BLaER1 treated with 17β-estradiol and CSF1 and Interleukin-3, amounts not matched to agents 10 nM and 100 nM (cell line): ENCODE measurements at regions not wholly inside any gene's neighbourhood (a gene's known extent, or its start where the extent isn't known, plus 50 kb on each side); places are given as distances from the start of the nearest gene placed in this dataset.

ENCODE experiments used
- H3K27ac ChIP-seq, 11 experiments: shearing (Covaris generic); formaldehyde crosslinking; 2 replicates each; pipeline ENCODE4 v1.8.1; 2022
- H3K27me3 ChIP-seq, 11 experiments: shearing (Covaris generic); formaldehyde crosslinking; 2 replicates each; pipeline ENCODE4 v1.8.1; 2022
- H3K36me3 ChIP-seq, 11 experiments: shearing (Covaris generic); formaldehyde crosslinking; 2 replicates each; pipeline ENCODE4 v1.8.1; 2022
- H3K4me1 ChIP-seq, 10 experiments: shearing (Covaris generic); formaldehyde crosslinking; 2 replicates each; pipeline ENCODE4 v1.8.1; 2022
- H3K4me2 ChIP-seq, 11 experiments: shearing (Covaris generic); formaldehyde crosslinking; 2 replicates each; pipeline ENCODE4 v1.8.1; 2022
- H3K4me3 ChIP-seq, 10 experiments: shearing (Covaris generic); formaldehyde crosslinking; 2 replicates each; pipeline ENCODE4 v1.8.1; 2022
- H3K9ac ChIP-seq, 11 experiments: shearing (Covaris generic); formaldehyde crosslinking; 2 replicates each; pipeline ENCODE4 v1.8.1; 2022
- H3K9me3 ChIP-seq, 11 experiments: shearing (Covaris generic); formaldehyde crosslinking; replicated peaks in 1 of 11; 2 replicates each; pipeline ENCODE4 v1.8.1; 2022
- H4K20me1 ChIP-seq, 11 experiments: shearing (Covaris generic); formaldehyde crosslinking; 2 replicates each; pipeline ENCODE4 v1.8.1; 2022
- Cebpa-rat ChIP-seq, 11 experiments: shearing (Covaris generic); IDR thresholded peaks; 2 replicates each; pipeline ENCODE4 v1.8.1; 2022

DNA sequence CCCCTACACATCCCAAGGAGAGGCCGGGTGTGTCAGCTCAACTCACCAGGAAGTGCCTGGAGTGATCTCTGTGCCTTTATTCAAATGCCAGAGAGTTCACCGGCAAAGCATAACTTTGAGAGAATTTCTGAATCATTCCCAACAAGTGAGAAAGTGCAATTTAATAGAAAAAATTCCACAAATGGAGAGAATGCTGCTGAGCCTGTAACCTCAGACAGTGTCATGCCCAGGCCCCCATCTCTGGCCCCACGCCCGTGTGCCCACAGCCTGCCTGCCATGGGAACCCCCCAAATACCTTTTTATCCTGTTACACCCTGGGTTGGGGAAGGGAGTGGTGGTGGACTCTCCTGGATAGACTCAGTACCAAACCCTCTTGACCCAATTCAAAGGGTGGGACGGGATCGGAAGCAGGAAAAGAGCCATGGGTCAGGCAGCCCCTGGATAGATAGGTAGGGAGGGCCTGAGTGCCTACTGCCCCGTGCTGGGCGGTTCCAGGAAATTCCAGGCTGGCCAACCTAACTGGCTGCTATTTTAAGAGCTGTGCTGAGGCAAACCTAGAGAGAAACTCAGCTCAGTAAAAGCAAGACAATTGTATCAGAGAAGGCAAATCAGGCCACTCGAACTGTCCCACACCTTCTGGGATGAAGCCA lies 179.0 kb upstream of the FOXA2 start:
- H3K27ac ChIP-seq: no peak overlapping the region

DNA sequence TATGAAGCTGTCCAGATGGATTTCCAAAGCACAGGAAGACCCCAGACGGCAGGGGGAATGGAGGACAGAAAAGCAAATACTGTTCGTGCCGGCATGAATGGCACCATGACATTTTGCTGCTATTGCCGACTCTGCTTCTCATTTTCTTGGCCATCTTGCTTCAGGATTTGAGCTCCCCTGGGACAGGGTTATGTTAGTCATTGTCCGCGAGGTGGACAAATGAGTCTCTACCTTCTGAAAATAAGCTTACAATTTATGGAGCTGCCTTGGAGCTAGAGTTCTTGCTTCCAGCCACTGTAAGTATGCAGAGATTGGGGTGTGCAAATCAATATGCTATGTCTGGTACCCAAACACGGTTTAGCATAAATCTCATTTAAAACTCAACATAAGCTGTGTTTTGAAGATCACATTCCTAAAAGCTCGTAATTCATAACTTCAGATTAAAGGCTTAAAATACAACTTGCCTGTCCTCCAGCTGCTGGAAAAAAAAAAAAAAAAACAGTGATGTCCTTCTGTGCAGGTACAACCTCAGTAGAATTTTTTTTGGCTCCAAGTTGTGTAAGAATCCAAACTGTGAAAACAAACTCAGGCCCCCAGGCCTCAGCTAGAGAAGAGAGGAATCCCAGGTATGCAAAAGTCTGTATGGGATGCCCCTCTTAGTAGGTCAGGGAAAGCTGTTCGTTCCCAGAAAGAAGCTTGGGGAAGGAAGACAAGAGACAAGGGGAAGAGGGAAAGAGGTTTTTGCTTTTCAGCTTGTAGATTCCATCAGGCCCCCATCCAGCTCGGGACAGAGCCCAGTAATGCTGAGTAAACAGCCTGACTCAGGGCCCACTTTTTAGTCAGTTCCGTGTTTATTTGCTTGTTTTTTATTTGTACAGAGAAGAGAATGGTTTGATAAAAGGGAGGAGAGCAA lies 184.2 kb upstream of the FOXA2 start:
- Histone ChIP-seq H3K4me3 (no peak overlapping the region), H4K20me1 (no peaks in the 10 kb centered on the region), H3K9me3 (no peaks in the 10 kb centered on the region), H3K4me2 (no peak overlapping the region), H3K36me3 (no peaks in the 10 kb centered on the region), H3K27ac (no peak overlapping the region), H3K4me1 (no peaks in the 10 kb centered on the region), H3K27me3 (no peaks in the 10 kb centered on the region), H3K9ac (no peak overlapping the region)
- TF ChIP-seq Cebpa-rat (IDR thresholded peaks at IDR 0.05): no peak

More for the DNA sequence above, 179.0 kb upstream of the FOXA2 start:
- Histone ChIP-seq H3K9ac (no peak overlapping the region), H3K27me3 (no peaks in the 10 kb centered on the region), H3K4me1 (peaks cover 0 to 7% (median under 1%) of the 10 kb centered on the region in 10 experiments; a peak in 8 of 20 replicates), H4K20me1 (no peaks in the 10 kb centered on the region), H3K4me3 (no peak overlapping the region), H3K36me3 (no peaks in the 10 kb centered on the region), H3K9me3 (no peaks in the 10 kb centered on the region), H3K4me2 (no peak overlapping the region)
- no peak for TF ChIP-seq Cebpa-rat (IDR thresholded peaks at IDR 0.05)

DNA sequence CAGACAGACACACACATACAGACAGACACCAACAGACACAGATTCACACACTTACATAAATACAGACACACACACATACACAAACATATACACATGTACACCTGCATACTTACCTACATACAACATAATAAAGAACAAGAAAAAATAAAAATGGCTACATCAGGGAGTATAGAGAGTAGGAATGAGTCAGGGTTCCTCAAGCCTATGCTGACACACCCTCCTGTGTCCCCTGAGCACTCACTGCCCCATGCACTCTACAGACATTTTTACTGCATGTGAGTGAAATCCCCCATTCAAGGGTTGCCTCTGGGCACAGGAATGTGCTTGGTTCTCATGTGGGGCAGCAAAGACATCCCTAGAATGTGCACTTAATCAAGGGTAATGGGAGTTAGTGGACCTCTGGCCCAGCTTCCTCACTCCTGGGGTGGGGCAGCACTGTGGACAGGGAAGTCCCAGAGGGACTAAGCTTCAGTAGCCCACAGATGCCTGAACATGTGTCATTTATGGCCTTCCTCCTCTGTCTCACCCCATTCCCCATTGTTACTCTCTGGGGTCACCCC lies 185.9 kb upstream of the FOXA2 start:
- H3K27me3 ChIP-seq: no peaks in the 10 kb centered on the region
- no peaks in the 10 kb centered on the region for H4K20me1 ChIP-seq
- no peak for TF ChIP-seq Cebpa-rat (IDR thresholded peaks at IDR 0.05)
- H3K9me3 ChIP-seq: no peaks in the 10 kb centered on the region
- no peak overlapping the region for H3K9ac ChIP-seq
- H3K36me3 ChIP-seq: no peaks in the 10 kb centered on the region
- no peaks in the 10 kb centered on the region for H3K4me1 ChIP-seq
- H3K4me2 ChIP-seq: no peak overlapping the region
- no peak overlapping the region for H3K4me3 ChIP-seq
- H3K27ac ChIP-seq: no peak overlapping the region

DNA sequence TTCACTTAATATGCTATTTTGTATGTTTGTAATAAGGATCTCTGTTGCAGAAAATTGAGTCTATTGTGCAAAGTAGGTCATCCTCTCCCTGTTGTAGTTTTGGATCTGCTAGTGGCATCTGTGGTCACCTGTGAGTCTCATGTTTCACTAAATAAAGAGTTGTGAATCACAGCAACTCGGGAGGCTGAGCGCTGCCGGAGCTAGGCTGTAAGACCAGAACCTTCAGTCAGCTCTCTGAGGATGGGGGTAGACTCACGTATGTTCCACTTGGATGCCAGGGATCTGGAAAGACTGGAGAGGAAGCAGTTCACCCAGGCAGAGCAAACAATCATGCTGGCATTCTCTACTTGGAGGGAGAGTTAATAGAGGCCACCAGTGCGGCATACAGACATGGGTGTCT lies 187.3 kb upstream of the FOXA2 start:
- Histone ChIP-seq H3K4me2 (no peak overlapping the region), H3K4me1 (no peaks in the 10 kb centered on the region)
- TF ChIP-seq Cebpa-rat (IDR thresholded peaks at IDR 0.05): no peak

DNA sequence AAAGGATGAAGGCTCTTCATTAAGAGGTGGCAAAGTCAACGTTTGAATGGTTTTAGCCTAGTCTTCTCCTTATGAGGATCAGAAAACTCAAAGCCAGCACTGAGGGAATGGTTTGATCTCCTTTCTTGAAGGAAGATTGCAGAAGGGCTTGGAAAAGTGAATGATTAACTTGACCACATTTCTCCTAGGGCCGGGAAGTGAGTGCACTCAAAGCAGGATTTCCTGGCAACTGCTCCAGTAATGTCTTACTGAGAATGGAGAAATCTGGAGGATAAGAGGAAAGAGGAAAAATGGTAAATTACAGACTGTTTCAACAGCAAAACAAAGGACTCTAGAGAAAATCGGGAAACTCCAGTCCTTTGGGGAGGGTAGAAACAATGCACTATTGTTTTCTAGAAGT lies 189.0 kb upstream of the FOXA2 start:
- H3K9ac ChIP-seq: no peak overlapping the region

More for the DNA sequence above, 187.3 kb upstream of the FOXA2 start:
- H3K4me3 ChIP-seq: no peak overlapping the region
- peaks cover 0 to 9% (median 3%) of the 10 kb centered on the region in 11 experiments; a peak in 8 of 22 replicates for H3K9me3 ChIP-seq
- no peaks in the 10 kb centered on the region for H3K27me3 ChIP-seq
- no peaks in the 10 kb centered on the region for H4K20me1 ChIP-seq
- no peaks in the 10 kb centered on the region for H3K36me3 ChIP-seq
- H3K27ac ChIP-seq: no peak overlapping the region
- no peak overlapping the region for H3K9ac ChIP-seq

DNA sequence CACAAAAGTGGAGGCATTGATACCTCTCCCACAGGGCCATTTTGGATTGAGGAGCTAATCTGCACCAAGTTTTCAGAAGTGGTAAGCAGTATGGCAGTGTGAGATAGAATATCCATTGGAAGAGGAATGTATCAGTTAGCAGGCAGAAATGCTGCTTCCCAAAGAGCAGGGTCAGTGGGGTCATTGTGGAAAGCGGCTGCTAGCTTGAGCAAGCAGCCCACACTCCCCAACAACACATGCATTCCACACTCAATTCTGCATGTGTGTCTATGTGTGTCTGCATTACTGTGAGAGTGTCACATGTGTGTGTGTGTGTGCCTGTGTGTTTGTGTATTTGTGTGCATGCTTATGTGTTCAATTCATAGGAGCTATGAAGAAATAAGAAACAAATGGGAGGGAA lies 190.9 kb upstream of the FOXA2 start:
- Histone ChIP-seq H3K4me1 (no peaks in the 10 kb centered on the region), H3K27me3 (no peaks in the 10 kb centered on the region), H3K4me3 (no peak overlapping the region), H3K9ac (no peak overlapping the region), H3K9me3 (peaks cover 0 to 9% (median 3%) of the 10 kb centered on the region in 11 experiments; a peak in 9 of 22 replicates), H3K4me2 (no peak overlapping the region), H3K27ac (no peak overlapping the region), H3K36me3 (no peaks in the 10 kb centered on the region), H4K20me1 (no peaks in the 10 kb centered on the region)
- no peak for TF ChIP-seq Cebpa-rat (IDR thresholded peaks at IDR 0.05)

More for the DNA sequence above, 189.0 kb upstream of the FOXA2 start:
- no peaks in the 10 kb centered on the region for H4K20me1 ChIP-seq
- H3K4me2 ChIP-seq: no peak overlapping the region
- no peak overlapping the region for H3K27ac ChIP-seq
- H3K4me1 ChIP-seq: no peaks in the 10 kb centered on the region
- no peak overlapping the region for H3K4me3 ChIP-seq
- H3K27me3 ChIP-seq: no peaks in the 10 kb centered on the region
- no peak for TF ChIP-seq Cebpa-rat (IDR thresholded peaks at IDR 0.05)
- H3K36me3 ChIP-seq: no peaks in the 10 kb centered on the region
- peaks cover 0 to 9% (median 3%) of the 10 kb centered on the region in 11 experiments; a peak in 9 of 22 replicates for H3K9me3 ChIP-seq

DNA sequence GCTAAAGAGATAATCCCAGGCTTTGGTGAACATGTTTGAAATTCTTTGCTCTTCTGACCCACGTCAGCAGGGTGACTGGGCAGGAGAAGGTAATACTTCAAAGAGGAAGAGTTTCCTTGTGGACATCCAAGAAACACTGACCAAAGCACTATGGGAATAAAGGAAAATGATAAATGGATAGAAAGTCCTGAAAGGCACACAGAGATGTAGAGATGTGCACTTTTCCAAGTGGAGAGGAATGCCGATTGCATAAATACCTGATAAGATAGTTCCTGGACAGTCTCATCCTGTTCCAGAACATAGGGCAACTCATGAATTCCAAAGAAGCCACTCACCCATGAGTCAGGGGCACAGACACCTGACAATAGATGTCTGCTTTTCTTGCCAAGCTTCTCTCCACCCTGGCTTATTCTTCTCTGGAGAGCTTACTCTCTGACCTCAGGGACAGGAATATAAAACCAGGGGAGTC lies 191.3 kb upstream of the FOXA2 start:
- H3K4me2 ChIP-seq: no peak overlapping the region

DNA sequence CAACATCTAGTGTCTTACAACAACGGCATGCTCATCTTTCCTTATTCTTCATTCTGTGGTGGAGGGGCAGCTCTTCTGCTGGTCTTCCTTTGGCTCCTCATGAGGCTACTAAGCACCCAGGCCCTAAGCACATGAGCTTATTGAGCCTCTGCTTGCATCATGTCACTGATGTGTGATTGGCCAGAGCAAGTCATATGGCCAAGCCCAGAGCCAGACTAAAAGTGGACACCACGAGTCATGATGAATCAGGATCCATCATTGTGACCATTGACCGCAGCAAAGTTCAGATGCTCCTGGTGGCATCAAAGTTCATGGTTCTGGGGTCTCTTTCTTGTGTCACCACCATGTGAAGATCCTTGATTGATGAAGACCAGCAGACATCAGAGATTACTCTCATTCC lies 192.0 kb upstream of the FOXA2 start:
- no peaks in the 10 kb centered on the region for H3K27me3 ChIP-seq
- no peak overlapping the region for H3K27ac ChIP-seq
- H3K4me2 ChIP-seq: no peak overlapping the region
- H3K4me1 ChIP-seq: no peaks in the 10 kb centered on the region
- no peaks in the 10 kb centered on the region for H4K20me1 ChIP-seq
- peaks cover 0 to 9% (median 3%) of the 10 kb centered on the region in 11 experiments; a peak in 9 of 22 replicates for H3K9me3 ChIP-seq
- TF ChIP-seq Cebpa-rat (IDR thresholded peaks at IDR 0.05): no peak
- H3K4me3 ChIP-seq: no peak overlapping the region
- H3K9ac ChIP-seq: no peak overlapping the region
- H3K36me3 ChIP-seq: no peaks in the 10 kb centered on the region

More for the DNA sequence above, 191.3 kb upstream of the FOXA2 start:
- H3K36me3 ChIP-seq: no peaks in the 10 kb centered on the region
- H4K20me1 ChIP-seq: no peaks in the 10 kb centered on the region
- H3K4me3 ChIP-seq: no peak overlapping the region
- no peak overlapping the region for H3K27ac ChIP-seq
- H3K9me3 ChIP-seq: peaks cover 0 to 9% (median 3%) of the 10 kb centered on the region in 11 experiments; a peak in 9 of 22 replicates
- H3K9ac ChIP-seq: no peak overlapping the region
- H3K4me1 ChIP-seq: no peaks in the 10 kb centered on the region
- no peak for TF ChIP-seq Cebpa-rat (IDR thresholded peaks at IDR 0.05)
- no peaks in the 10 kb centered on the region for H3K27me3 ChIP-seq

DNA sequence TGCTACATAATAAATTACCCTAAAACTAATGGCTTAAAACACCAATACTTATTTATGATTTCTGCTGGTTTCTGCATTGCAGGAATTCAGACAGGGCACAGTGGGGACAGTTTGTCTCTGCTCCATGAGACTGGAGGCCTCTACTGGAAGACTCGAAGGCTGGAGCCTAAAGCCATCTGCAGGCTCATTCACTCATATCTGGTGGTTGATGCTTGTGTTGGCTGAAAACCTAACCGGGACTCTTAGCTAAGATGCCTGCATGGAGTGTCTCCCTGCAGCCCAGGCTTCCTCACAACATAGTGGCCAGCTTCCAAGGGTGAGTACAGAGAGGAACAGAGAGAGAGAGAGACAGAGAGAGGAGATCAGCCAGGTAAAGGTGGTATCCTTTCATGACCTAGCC lies 195.5 kb upstream of the FOXA2 start:
- no peaks in the 10 kb centered on the region for H3K36me3 ChIP-seq
- H3K27me3 ChIP-seq: no peaks in the 10 kb centered on the region
- H4K20me1 ChIP-seq: no peaks in the 10 kb centered on the region
- no peak overlapping the region for H3K9ac ChIP-seq
- peaks cover 0 to 9% (median 3%) of the 10 kb centered on the region in 11 experiments; a peak in 9 of 22 replicates for H3K9me3 ChIP-seq
- no peak overlapping the region for H3K4me3 ChIP-seq
- H3K4me1 ChIP-seq: no peaks in the 10 kb centered on the region
- no peak overlapping the region for H3K4me2 ChIP-seq
- no peak for TF ChIP-seq Cebpa-rat (IDR thresholded peaks at IDR 0.05)
- no peak overlapping the region for H3K27ac ChIP-seq
